ENCODE measurements at regions not wholly inside any gene's neighbourhood (a gene's known extent, or its start where the extent isn't known, plus 50 kb on each side); places are given as distances from the start of the nearest gene placed in this dataset.
A peak's percentile ranks its signal among the peaks of the same experiment; 100 is the strongest.

DNA sequence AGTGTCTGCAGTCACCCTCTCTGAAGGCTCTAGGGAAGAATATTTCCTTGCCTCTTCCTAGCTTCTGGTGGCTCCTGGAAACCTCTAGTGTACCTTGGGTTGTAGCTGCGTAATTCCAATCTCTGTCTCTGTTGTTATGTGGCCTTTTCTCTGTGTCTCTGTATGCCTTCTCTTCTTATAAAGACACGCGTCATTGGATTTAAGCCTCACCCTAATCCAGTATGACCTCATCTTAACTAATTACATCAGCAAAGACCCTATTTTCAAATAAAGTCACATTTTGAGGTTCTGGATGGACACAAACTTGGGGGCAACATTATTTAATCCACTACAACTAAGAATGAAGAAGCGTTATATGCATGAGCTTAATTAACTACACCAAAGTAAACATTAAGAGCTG lies 111.4 kb upstream of the ZNF184 start:
- Histone ChIP-seq H3K36me3 (ENCODE audit: control insufficient read depth in 2 of 2, extremely low read depth in 1 of 2, insufficient read depth in 2 of 2, low read length in 2 of 2) (no peaks in the 10 kb centered on the region), H2AFZ (ENCODE audit: low read depth, low read length) (no peak overlapping the region), H3K9me1 (replicated peaks; ENCODE audit: control insufficient read depth, extremely low read depth, insufficient read depth, low read length) (no peaks in the 10 kb centered on the region), H3K4me2 (ENCODE audit: insufficient read depth, low read length) (no peak overlapping the region), H3K27me3 (ENCODE audit: control insufficient read depth in 2 of 2, insufficient read depth in 2 of 2, low read length in 2 of 2) (peaks cover 6 to 14% of the 10 kb centered on the region in 2 experiments), H3K9me3 (replicated peaks; ENCODE audit: control insufficient read depth, insufficient read depth, low read length) (no peaks in the 10 kb centered on the region), H3K79me2 (ENCODE audit: control insufficient read depth, insufficient read depth, low read length) (no peaks in the 10 kb centered on the region), H3K9ac (replicated peaks; ENCODE audit: extremely low read depth, insufficient read depth, low read length) (no peak overlapping the region), H3K4me3 (replicated peaks in 1 of 3; ENCODE audit: insufficient read depth in 1 of 3, low read depth in 1 of 3, low read length in 3 of 3) (no peak overlapping the region), H3K27ac (ENCODE audit: insufficient read depth, low read depth, low read length) (no peak overlapping the region), H3K4me1 (ENCODE audit: control insufficient read depth, extremely low read depth, insufficient read depth, low read length) (no peaks in the 10 kb centered on the region), H4K20me1 (replicated peaks; ENCODE audit: control insufficient read depth, extremely low read depth, insufficient read depth, low read length) (no peaks in the 10 kb centered on the region)
- DNase-seq (ENCODE audit: low read depth, low spot score) (no peak), FAIRE-seq (peak; percentile 46)
- POLR2A ChIA-PET = no interaction called here
- CTCF ChIA-PET = no interaction called here
- intact Hi-C loops (cut with micrococcal nuclease) (no loop called here), dilution Hi-C loops (cut with MboI; ENCODE audit: extremely low pct_ligation_motif_present, low sequenced_read_pairs) (no loop called here)
- no TSS peak for BruUV-seq (replicated peaks)
- TF ChIP-seq POLR2AphosphoS5 (IDR thresholded peaks at IDR 0.05; ENCODE audit: insufficient read depth, low read depth, low read length) (no peak), POLR2A (IDR thresholded peaks at IDR 0.05; ENCODE audit: low read depth, low read length) (no peak), MYC (IDR thresholded peaks at IDR 0.05; ENCODE audit: low read depth, low read length) (no peak), GATA2 (IDR thresholded peaks at IDR 0.05; ENCODE audit: insufficient read depth, insufficient read length, low read depth, low read length) (no peak), FOS (IDR thresholded peaks at IDR 0.05; ENCODE audit: borderline replicate concordance, insufficient read depth, low read length) (no peak), EZH2 (IDR thresholded peaks at IDR 0.05; ENCODE audit: borderline replicate concordance, low read depth, low read length, severe bottlenecking) (no peak), JUN (IDR thresholded peaks at IDR 0.05; ENCODE audit: borderline replicate concordance, insufficient read depth, insufficient read length, low read depth) (no peak)
- TF ChIP-seq, protein P1, sequence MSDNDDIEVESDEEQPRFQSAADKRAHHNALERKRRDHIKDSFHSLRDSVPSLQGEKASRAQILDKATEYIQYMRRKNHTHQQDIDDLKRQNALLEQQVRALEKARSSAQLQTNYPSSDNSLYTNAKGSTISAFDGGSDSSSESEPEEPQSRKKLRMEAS (IDR thresholded peaks at IDR 0.05; ENCODE audit: insufficient read depth, insufficient read length) = no peak
- TF ChIP-seq, protein P2, sequence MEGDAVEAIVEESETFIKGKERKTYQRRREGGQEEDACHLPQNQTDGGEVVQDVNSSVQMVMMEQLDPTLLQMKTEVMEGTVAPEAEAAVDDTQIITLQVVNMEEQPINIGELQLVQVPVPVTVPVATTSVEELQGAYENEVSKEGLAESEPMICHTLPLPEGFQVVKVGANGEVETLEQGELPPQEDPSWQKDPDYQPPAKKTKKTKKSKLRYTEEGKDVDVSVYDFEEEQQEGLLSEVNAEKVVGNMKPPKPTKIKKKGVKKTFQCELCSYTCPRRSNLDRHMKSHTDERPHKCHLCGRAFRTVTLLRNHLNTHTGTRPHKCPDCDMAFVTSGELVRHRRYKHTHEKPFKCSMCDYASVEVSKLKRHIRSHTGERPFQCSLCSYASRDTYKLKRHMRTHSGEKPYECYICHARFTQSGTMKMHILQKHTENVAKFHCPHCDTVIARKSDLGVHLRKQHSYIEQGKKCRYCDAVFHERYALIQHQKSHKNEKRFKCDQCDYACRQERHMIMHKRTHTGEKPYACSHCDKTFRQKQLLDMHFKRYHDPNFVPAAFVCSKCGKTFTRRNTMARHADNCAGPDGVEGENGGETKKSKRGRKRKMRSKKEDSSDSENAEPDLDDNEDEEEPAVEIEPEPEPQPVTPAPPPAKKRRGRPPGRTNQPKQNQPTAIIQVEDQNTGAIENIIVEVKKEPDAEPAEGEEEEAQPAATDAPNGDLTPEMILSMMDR (IDR thresholded peaks at IDR 0.05; ENCODE audit: extremely low read depth in 1 of 2, insufficient read depth in 1 of 2, low read depth in 1 of 2, low read length in 2 of 2) = no peak

Data from endothelial cell of umbilical vein (primary cell).